ENCODE measurements at regions not wholly inside any gene's neighbourhood (a gene's known extent, or its start where the extent isn't known, plus 50 kb on each side); places are given as distances from the start of the nearest gene placed in this dataset.

- DNase-seq, result no peak
Observed at GRCh38 chr2:67625690-67626475, 228.8 kb downstream of the ETAA1 start.

- no peak for DNase-seq
Observed at GRCh38 chr2:67626656-67627055, 229.5 kb downstream of the ETAA1 start.

GRCh38 chr2:67627456-67628207 lies 230.5 kb downstream of the ETAA1 start:
- no peak for DNase-seq

GRCh38 chr2:67628892-67629291 lies 231.8 kb downstream of the ETAA1 start:
- DNase-seq, result no peak

DNA sequence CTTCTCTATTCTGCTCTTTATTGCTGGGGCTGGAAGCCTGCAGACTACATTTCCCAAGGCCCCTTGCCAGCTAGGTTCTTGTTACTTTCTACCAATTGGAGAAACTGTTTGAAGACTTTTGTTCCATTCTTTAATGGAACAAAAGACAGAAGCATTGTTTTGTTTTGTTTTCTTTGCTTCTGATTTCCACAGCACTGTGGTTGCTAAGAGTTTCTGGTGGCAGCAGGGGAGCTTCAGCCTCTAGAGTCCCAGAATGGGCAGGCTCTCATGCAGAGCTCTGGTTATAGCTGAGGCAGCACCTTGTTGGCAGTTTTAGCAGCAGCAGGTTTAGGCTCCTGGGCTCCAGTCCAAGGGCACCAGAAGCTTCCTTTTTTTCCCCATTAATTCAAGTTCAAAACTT lies 234.3 kb downstream of the ETAA1 start:
- peak; percentile 48 for DNase-seq

- no peak for DNase-seq
Observed at GRCh38 chr2:67633212-67633856, 236.2 kb downstream of the ETAA1 start.

DNA sequence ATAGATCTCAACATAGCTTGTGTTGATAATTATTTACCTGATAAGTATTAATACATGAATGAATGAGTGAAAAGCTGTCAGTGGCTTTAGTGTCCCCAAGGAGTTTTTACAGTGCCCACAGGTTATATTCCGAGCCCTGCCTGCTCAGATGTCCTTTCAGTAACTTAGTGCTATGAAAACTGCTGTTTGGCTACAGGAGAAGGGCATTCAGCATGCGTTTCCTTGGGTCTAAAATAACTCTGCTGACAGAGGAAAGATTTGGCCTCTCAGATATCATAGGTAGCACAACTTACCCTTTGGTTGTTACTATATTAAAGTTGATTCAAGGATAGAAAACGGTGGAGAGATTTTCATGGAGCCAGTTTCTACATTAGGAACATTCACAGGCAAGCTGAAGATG lies 241.0 kb downstream of the ETAA1 start:
- DNase-seq, result no peak

DNA sequence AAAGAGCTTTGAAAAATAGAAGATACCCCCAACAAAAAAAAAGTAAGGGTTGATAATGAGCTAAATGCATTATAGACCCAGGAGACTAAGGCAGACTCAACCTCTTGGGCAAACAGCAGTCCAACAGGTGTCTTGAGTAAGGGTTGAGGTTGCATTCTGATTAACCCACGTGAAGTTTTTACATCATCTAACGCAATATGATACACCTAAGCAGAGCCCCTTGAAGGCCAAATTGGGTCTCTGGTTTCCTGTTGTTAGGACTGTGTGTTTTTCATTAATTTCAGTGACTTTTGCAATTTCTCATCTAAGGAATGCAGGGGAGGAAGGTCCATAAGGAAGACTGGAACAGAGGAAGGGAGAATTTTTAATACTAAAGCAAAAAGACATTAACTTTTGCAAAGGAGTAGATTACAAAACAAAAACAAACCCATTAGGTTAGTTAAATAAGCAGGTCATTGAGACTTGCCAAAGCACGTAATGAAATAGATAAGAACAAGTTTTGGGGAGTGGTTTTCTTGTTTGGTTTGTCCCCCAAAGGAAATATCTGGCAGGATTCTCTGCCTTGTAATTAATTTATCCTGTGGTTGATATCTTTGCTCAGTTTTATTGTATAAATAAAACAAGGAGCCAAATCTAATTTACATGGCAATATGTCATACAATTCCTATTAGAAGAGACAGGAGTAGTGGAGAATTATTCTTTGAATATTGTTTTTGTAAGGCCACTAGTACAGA lies 244.3 kb downstream of the ETAA1 start:
- no peak for DNase-seq

GRCh38 chr2:67642046-67642382 lies 244.9 kb downstream of the ETAA1 start:
- DNase-seq, result no peak

DNA sequence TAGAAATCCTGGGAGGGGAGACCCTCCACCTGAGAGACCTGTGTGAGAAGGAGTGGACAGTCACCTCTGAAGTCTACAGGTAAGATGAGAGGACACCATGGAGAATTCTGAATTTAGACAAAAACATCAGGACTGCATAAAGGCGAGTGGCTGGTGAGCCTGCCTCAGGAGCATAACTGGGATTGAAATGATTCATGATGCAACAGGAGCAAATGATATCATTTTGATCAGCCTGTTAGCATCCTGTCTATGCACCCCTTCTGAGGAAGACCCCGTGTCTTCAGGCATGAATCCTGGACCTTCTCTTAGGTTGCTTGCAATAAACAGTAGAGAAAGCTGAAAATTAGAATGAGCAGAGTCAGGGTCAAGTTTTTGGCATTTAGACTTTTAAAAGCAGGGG lies 245.8 kb downstream of the ETAA1 start:
- no peak for DNase-seq

DNA sequence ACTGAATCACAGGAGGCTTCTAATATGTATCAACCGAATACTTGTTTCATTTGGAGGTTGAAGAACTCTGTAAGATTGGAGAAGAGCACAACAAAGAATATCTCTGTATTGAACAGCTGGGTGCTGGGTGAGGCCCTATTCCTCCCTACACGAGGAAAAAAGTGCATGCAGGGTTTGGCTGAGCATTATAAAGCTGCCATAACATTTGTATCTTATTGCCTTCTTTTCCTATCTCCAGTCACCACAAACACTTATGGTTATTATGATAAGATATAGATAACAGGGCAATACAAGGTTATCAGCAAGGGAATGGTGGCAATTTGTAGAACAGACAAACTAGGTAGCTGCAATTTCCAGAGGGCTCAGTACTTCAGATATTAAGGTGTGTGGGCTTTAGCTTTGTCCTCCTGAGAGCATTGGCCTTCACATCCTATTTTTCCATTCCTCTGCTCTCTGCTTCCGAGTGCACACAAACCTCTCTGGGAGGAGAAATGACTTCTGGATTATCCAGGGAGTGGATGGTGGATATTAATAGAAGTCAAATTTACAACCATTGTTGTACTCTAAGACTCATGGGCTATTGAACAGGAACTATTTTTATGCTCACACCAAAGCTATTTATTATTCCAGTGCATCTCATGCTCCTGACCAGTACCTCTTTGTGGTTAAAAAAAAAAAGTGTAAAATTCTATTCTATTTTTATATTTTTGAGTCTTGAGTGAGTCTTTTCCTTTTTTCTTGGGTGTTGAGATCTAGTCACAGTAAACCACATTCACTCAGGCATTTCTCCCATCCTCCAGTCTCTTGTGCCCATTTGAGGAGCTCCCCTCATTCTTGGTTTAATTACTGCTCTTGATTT lies 248.4 kb downstream of the ETAA1 start:
- DNase-seq, result peak; percentile 16

- DNase-seq, result no peak
Observed at GRCh38 chr2:67646714-67647333, 249.7 kb downstream of the ETAA1 start.

- no peak for DNase-seq
Observed at GRCh38 chr2:67649331-67650261, 252.5 kb downstream of the ETAA1 start.

- peak; percentile 77 for DNase-seq
Observed at GRCh38 chr2:67650291-67651133, 253.4 kb downstream of the ETAA1 start.

DNA sequence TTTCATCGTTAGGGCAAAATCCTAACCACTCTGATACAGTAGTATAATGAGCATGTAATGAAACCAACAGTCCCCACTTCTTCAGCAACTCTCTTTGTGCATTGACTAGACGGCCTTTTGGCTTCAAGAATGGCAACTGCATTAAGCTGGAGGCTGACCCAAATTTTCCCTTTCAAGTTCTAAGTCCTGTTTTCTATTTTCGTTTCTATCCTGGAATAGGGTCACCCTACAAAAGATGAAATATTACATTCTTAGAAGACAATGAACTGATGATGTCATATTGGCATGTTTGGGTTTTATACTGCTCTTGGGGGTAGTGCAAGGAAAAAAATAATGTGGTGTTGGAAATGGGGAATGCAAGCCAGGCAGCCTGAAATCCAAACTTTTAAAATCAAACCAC lies 254.4 kb downstream of the ETAA1 start:
- no peak for DNase-seq

DNA sequence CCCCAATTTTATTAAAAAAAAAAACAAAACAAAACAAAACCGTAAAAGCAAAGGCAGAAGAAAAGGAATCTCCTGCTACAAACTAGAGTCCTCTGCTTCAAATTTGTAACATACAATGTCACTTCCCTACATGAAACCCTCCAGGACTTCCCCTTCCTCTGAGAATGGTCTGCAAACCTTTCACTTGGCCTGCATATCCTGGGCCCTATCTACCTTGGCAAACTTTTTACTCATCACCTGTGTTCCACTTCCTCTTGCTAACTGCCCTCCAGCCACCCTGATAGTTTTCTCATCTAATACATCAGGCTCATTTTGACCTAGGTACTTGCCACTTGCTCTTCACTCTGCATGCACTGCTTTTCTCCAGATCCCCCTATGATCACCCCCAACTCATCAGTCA lies 255.5 kb downstream of the ETAA1 start:
- no peak for DNase-seq

DNA sequence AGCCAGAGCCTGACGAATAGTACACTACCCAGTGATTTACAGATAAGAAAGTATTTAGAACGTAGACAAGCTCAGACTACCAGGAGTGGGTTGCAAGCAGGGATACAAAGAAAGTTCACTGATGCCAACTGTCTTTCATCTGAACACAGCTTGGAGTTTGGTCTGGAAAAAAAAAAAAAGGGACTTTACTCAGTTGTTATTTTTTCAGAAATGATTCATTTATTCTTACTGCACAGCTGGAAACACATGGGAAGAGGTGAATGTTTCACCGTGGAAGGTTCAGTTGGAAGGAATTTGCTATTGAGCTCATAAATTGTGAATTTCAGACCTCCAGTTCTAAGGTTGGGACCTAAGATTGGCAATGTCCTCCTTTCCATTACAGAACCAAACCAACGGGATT lies 259.7 kb downstream of the ETAA1 start:
- no peak for DNase-seq

GRCh38 chr2:67658820-67659219 lies 261.7 kb downstream of the ETAA1 start:
- no peak for DNase-seq

- no peak for DNase-seq
Observed at GRCh38 chr2:67660015-67660602, 263.0 kb downstream of the ETAA1 start.

Data from hematopoietic multipotent progenitor cell treated with erythropoietin and hydrocortisone succinate and interleukin-3 and kit ligand, for 6 days (in vitro differentiated cells).